Naive B cell (primary cell): ENCODE measurements at regions not wholly inside any gene's neighbourhood (a gene's known extent, or its start where the extent isn't known, plus 50 kb on each side); places are given as distances from the start of the nearest gene placed in this dataset.
"Not testable (repeated sequence)": the region's sequence is repeated elsewhere in the genome, so short reads cannot be mapped to it uniquely, and the experiment has no call there.

Experiments
- ATAC-seq, 2 donors: fragments of 150-1000 bp; cut with Tn5 transposase; 2 replicates each; pipeline ENCODE4 v1.10.0; 2021; ENCODE audit warnings: low read depth in 2 of 2, mild to moderate bottlenecking in 2 of 2, moderate library complexity in 2 of 2
- DNase-seq: peaks from one replicate; pipeline ENCODE4 v3.0.0; 2022
- H3K27ac Mint-ChIP-seq, 6 donors: one replicate each; pipeline ENCODE4 v1.8.0; 2020 to 2022; ENCODE audit warnings: mild to moderate bottlenecking in 6 of 6, mixed read lengths in 6 of 6, moderate library complexity in 5 of 6, inconsistent platforms in 2 of 6
- H3K27me3 Mint-ChIP-seq, 3 donors: one replicate each; pipeline ENCODE4 v1.8.0; 2021 to 2022; ENCODE audit warnings: mixed read lengths in 3 of 3, mild to moderate bottlenecking in 1 of 3
- H3K36me3 Mint-ChIP-seq, 2 donors: one replicate each; pipeline ENCODE4 v1.8.0; 2020 to 2022; ENCODE audit warnings: mixed read lengths in 2 of 2, inconsistent platforms in 1 of 2, mild to moderate bottlenecking in 1 of 2
- H3K4me1 Mint-ChIP-seq, 3 donors: one replicate each; pipeline ENCODE4 v1.8.0; 2020 to 2022; ENCODE audit warnings: mixed read lengths in 3 of 3, inconsistent platforms in 1 of 3, mild to moderate bottlenecking in 1 of 3, moderate library complexity in 1 of 3
- H3K4me3 Mint-ChIP-seq, 8 donors: one replicate each; pipeline ENCODE4 v1.8.0; 2020 to 2022; ENCODE audit warnings: mild to moderate bottlenecking in 8 of 8, mixed read lengths in 8 of 8, moderate library complexity in 8 of 8, inconsistent platforms in 2 of 8
- H3K9me3 Mint-ChIP-seq, 7 donors: one replicate each; pipeline ENCODE4 v1.8.0; 2020 to 2022; ENCODE audit warnings: mixed read lengths in 7 of 7, mild to moderate bottlenecking in 5 of 7, inconsistent platforms in 2 of 7, moderate library complexity in 1 of 7

- Mint-ChIP-seq H3K27me3 (peaks cover 5 to 8% (median 8%) of the 10 kb centered on the region in 3 donors), H3K27ac (no peak overlapping the region), H3K4me3 (no peak overlapping the region), H3K9me3 (peaks cover 4 to 31% (median 13%) of the 10 kb centered on the region in 7 donors), H3K4me1 (no peaks in the 10 kb centered on the region), H3K36me3 (peaks cover 0 to 7% of the 10 kb centered on the region in 2 donors)
- ATAC-seq, result no peak
- no peak for DNase-seq
Observed at GRCh38 chr12:125860672-125861288, 795.5 kb downstream of the AACS start.

GRCh38 chr12:125861299-125862281 is 796.4 kb downstream of the AACS start:
- peaks cover 5 to 8% (median 8%) of the 10 kb centered on the region in 3 donors for H3K27me3 Mint-ChIP-seq
- H3K4me1 Mint-ChIP-seq, result no peaks in the 10 kb centered on the region
- H3K9me3 Mint-ChIP-seq, result peaks cover 4 to 31% (median 18%) of the 10 kb centered on the region in 7 donors
- peak overlapping the region in 1 of 8 donors; percentile 72 for H3K4me3 Mint-ChIP-seq
- peaks cover 0 to 7% of the 10 kb centered on the region in 2 donors for H3K36me3 Mint-ChIP-seq
- no peak overlapping the region for H3K27ac Mint-ChIP-seq
- DNase-seq, result no peak
- ATAC-seq, result no peak

- not testable (repeated sequence) for H3K36me3 Mint-ChIP-seq, H3K4me3 Mint-ChIP-seq, DNase-seq, ATAC-seq, H3K27me3 Mint-ChIP-seq, H3K4me1 Mint-ChIP-seq, H3K27ac Mint-ChIP-seq
- H3K9me3 Mint-ChIP-seq, result peaks cover 4 to 41% (median 18%) of the 10 kb centered on the region in 7 donors
Observed at GRCh38 chr12:125865236-125865635, 800.0 kb downstream of the AACS start.

- H3K4me1 Mint-ChIP-seq, result no peaks in the 10 kb centered on the region
- ATAC-seq (no peak), DNase-seq (no peak)
- no peaks in the 10 kb centered on the region for H3K27me3 Mint-ChIP-seq
- no peaks in the 10 kb centered on the region for H3K36me3 Mint-ChIP-seq
- H3K27ac Mint-ChIP-seq, result no peak overlapping the region
- no peak overlapping the region for H3K4me3 Mint-ChIP-seq
- peaks cover 0 to 15% (median 3%) of the 10 kb centered on the region in 7 donors for H3K9me3 Mint-ChIP-seq
Observed at GRCh38 chr12:125871811-125872594, 806.8 kb downstream of the AACS start.

- DNase-seq, result no peak
- no peak for ATAC-seq
- Mint-ChIP-seq H3K36me3 (no peaks in the 10 kb centered on the region), H3K4me3 (no peak overlapping the region), H3K27ac (no peak overlapping the region), H3K9me3 (peaks cover 0 to 8% (median 3%) of the 10 kb centered on the region in 7 donors), H3K4me1 (no peaks in the 10 kb centered on the region), H3K27me3 (no peaks in the 10 kb centered on the region)
Observed at GRCh38 chr12:125873016-125873415, 807.8 kb downstream of the AACS start.

GRCh38 chr12:125878483-125878882 is 813.2 kb downstream of the AACS start:
- H3K9me3 Mint-ChIP-seq, result peaks cover 0 to 3% (median 0%) of the 10 kb centered on the region in 7 donors
- ATAC-seq (no peak), DNase-seq (no peak)
- H3K27me3 Mint-ChIP-seq, result no peaks in the 10 kb centered on the region
- H3K4me3 Mint-ChIP-seq, result no peak overlapping the region
- no peak overlapping the region for H3K27ac Mint-ChIP-seq
- H3K4me1 Mint-ChIP-seq, result no peaks in the 10 kb centered on the region
- H3K36me3 Mint-ChIP-seq, result no peaks in the 10 kb centered on the region

- H3K4me3 Mint-ChIP-seq, result no peak overlapping the region
- H3K9me3 Mint-ChIP-seq, result peaks cover 0 to 9% (median 4%) of the 10 kb centered on the region in 7 donors
- no peaks in the 10 kb centered on the region for H3K27me3 Mint-ChIP-seq
- peak overlapping the region in 1 of 6 donors; percentile 45 for H3K27ac Mint-ChIP-seq
- no peaks in the 10 kb centered on the region for H3K36me3 Mint-ChIP-seq
- ATAC-seq (no peak), DNase-seq (no peak)
- no peaks in the 10 kb centered on the region for H3K4me1 Mint-ChIP-seq
Observed at GRCh38 chr12:125882141-125882540, 816.9 kb downstream of the AACS start.

GRCh38 chr12:125888921-125889320 is 823.7 kb downstream of the AACS start:
- no peaks in the 10 kb centered on the region for H3K27me3 Mint-ChIP-seq
- peaks cover 3 to 13% (median 5%) of the 10 kb centered on the region in 7 donors for H3K9me3 Mint-ChIP-seq
- no peak overlapping the region for H3K27ac Mint-ChIP-seq
- DNase-seq (no peak), ATAC-seq (no peak)
- no peaks in the 10 kb centered on the region for H3K36me3 Mint-ChIP-seq
- no peak overlapping the region for H3K4me3 Mint-ChIP-seq
- H3K4me1 Mint-ChIP-seq, result no peaks in the 10 kb centered on the region

GRCh38 chr12:125889742-125890141 is 824.5 kb downstream of the AACS start:
- no peaks in the 10 kb centered on the region for H3K36me3 Mint-ChIP-seq
- no peak overlapping the region for H3K4me3 Mint-ChIP-seq
- H3K27ac Mint-ChIP-seq, result no peak overlapping the region
- DNase-seq, result no peak
- no peaks in the 10 kb centered on the region for H3K27me3 Mint-ChIP-seq
- ATAC-seq, result no peak
- H3K9me3 Mint-ChIP-seq, result peaks cover 0 to 8% (median 4%) of the 10 kb centered on the region in 7 donors
- H3K4me1 Mint-ChIP-seq, result no peaks in the 10 kb centered on the region

GRCh38 chr12:125890366-125890905 is 825.2 kb downstream of the AACS start:
- H3K27ac Mint-ChIP-seq, result no peak overlapping the region
- peaks cover 0 to 6% (median 4%) of the 10 kb centered on the region in 7 donors for H3K9me3 Mint-ChIP-seq
- DNase-seq (no peak), ATAC-seq (no peak)
- no peaks in the 10 kb centered on the region for H3K36me3 Mint-ChIP-seq
- H3K27me3 Mint-ChIP-seq, result no peaks in the 10 kb centered on the region
- no peak overlapping the region for H3K4me3 Mint-ChIP-seq
- no peaks in the 10 kb centered on the region for H3K4me1 Mint-ChIP-seq

GRCh38 chr12:125890971-125891370 is 825.7 kb downstream of the AACS start:
- H3K27me3 Mint-ChIP-seq, result no peaks in the 10 kb centered on the region
- no peak for ATAC-seq

GRCh38 chr12:125892276-125892675 is 827.0 kb downstream of the AACS start:
- no peak for ATAC-seq
- no peak for DNase-seq
- no peaks in the 10 kb centered on the region for H3K36me3 Mint-ChIP-seq
- H3K4me1 Mint-ChIP-seq, result no peaks in the 10 kb centered on the region
- no peaks in the 10 kb centered on the region for H3K27me3 Mint-ChIP-seq
- no peak overlapping the region for H3K4me3 Mint-ChIP-seq
- no peak overlapping the region for H3K27ac Mint-ChIP-seq
- peaks cover 0 to 7% (median 4%) of the 10 kb centered on the region in 7 donors for H3K9me3 Mint-ChIP-seq

More at GRCh38 chr12:125890971-125891370, 825.7 kb downstream of the AACS start:
- H3K27ac Mint-ChIP-seq, result peak overlapping the region in 1 of 6 donors; percentile 45
- DNase-seq, result no peak
- no peaks in the 10 kb centered on the region for H3K36me3 Mint-ChIP-seq
- H3K4me3 Mint-ChIP-seq, result no peak overlapping the region
- peaks cover 0 to 7% (median 4%) of the 10 kb centered on the region in 7 donors for H3K9me3 Mint-ChIP-seq
- H3K4me1 Mint-ChIP-seq, result no peaks in the 10 kb centered on the region

GRCh38 chr12:125902991-125903390 is 837.8 kb downstream of the AACS start:
- H3K36me3 Mint-ChIP-seq, result no peaks in the 10 kb centered on the region
- ATAC-seq, result no peak
- DNase-seq, result no peak
- H3K4me1 Mint-ChIP-seq, result no peaks in the 10 kb centered on the region
- peaks cover 0 to 8% (median 3%) of the 10 kb centered on the region in 7 donors for H3K9me3 Mint-ChIP-seq
- no peak overlapping the region for H3K27ac Mint-ChIP-seq
- no peak overlapping the region for H3K4me3 Mint-ChIP-seq
- no peaks in the 10 kb centered on the region for H3K27me3 Mint-ChIP-seq
